Pancreas (tissue), 10 donors: ENCODE measurements at regions not wholly inside any gene's neighbourhood (a gene's known extent, or its start where the extent isn't known, plus 50 kb on each side); places are given as distances from the start of the nearest gene placed in this dataset.

Experiments
- ATAC-seq, 4 donors: fragments of 200-7000 bp; cut with Tn5 transposase; one replicate each; pipeline versions ENCODE4 v1.8.0 to v1.9.1; 2020; ENCODE audit warnings: mild to moderate bottlenecking in 4 of 4, moderate library complexity in 4 of 4
- DNase-seq, 6 donors: peaks; one replicate each; pipeline ENCODE4 v3.0.0-alpha.2; 2020
- FAIRE-seq: peaks from 2 replicates; lab custom pipeline; 2012; peaks lifted over from hg19 to GRCh38; lab: Jason Lieb, UNC
- H3K27ac ChIP-seq, 4 donors: fragments of 200-600 bp; sonication (generic); 1 replicate in 3 of 4; 2 replicates in 1 of 4; pipeline versions ENCODE4 v1.5.0 to v1.8.0; 2020
- H3K27me3 ChIP-seq, 4 donors: fragments of 200-600 bp; one replicate each; pipeline ENCODE4 v1.8.0; 2021
- H3K36me3 ChIP-seq, 3 donors: fragments of 200-600 bp; sonication (generic) in 1 of 3; one replicate each; pipeline versions ENCODE4 v1.5.0 to v1.8.0; 2020 to 2021
- H3K4me1 ChIP-seq, 3 donors: fragments of 200-600 bp; one replicate each; pipeline ENCODE4 v1.8.0; 2021
- H3K4me3 ChIP-seq, 4 donors: fragments of 200-600 bp; sonication (generic) in 2 of 4; one replicate each; pipeline versions ENCODE4 v1.5.0 to v1.8.0; 2020 to 2021
- H3K9me3 ChIP-seq, 4 donors: fragments of 200-600 bp; one replicate each; pipeline ENCODE4 v1.8.0; 2021
- CTCF ChIP-seq, 4 donors: fragments of 200-600 bp; sonication (generic) in 3 of 4; IDR thresholded peaks; one replicate each; pipeline versions ENCODE4 v1.5.0 to v1.8.0; 2021; ENCODE audit warnings: antibody characterized with exemption in 4 of 4
- WGBS, 2 donors: extraction: QIAGEN DNeasy Blood & Tissue Kit; methylation state at CpG; one replicate each; pipeline ENCODE4 v1.1.7; 2013; 5-methylcytosine and 5-hydroxymethylcytosine counted together
- intact Hi-C, 3 donors: fragments of 100-400 bp; cut with DNase I; formaldehyde crosslinking; loops; one replicate each; pipeline versions ENCODE4 v1.11.1 to v1.14.2; 2022
- donor health status: healthy with polysubstance abuse.
- donor health status: DM: no; HTN: no; CAD: no; lungs with moderate emphysema.
- donor health status: DM: no; HTN: no; CAD: no.
- donor health status: control.
- donor health status: control.
- donor health status: Bipolar disorder and iron deficiency.
- donor health status: DM: yes; HTN: yes; CAD: no.
- donor health status: DM: no; HTN: no; CAD: no.
- donor health status: DM: no; HTN: no; CAD: no.
- donor health status: DM: yes; HTN: yes; CAD: no.

- DNase-seq = no peak
- 31 to 35% methylated on average over 5 of the region's 5 CpGs for WGBS, 2 donors
- intact Hi-C loops = loop anchor here in 1 of 3 donors (10.0 kb wide), 1 partner anchor 502 kb away; the partner anchor contains the start of gene SFMBT2
Observed at GRCh38 chr10:6912424-6912823, 332.3 kb upstream of the PRKCQ start.

GRCh38 chr10:6912021-6912420 is 331.9 kb upstream of the PRKCQ start:
- FAIRE-seq (no peak), ATAC-seq (no peak), DNase-seq (no peak)
- Histone ChIP-seq H3K4me3 (no peak overlapping the region), H3K9me3 (no peaks in the 10 kb centered on the region), H3K27me3 (no peaks in the 10 kb centered on the region), H3K4me1 (no peaks in the 10 kb centered on the region), H3K27ac (no peak overlapping the region), H3K36me3 (no peaks in the 10 kb centered on the region)
- no peak for TF ChIP-seq CTCF (IDR thresholded peaks at IDR 0.05)
- intact Hi-C loops = loop anchor here in 1 of 3 donors (10.0 kb wide), 1 partner anchor 503 kb away; the partner anchor contains the start of gene SFMBT2
- WGBS, 2 donors = 75 to 89% methylated on average over 2 of the region's 2 CpGs

More at GRCh38 chr10:6912424-6912823, 332.3 kb upstream of the PRKCQ start:
- no peak for TF ChIP-seq CTCF (IDR thresholded peaks at IDR 0.05)
- FAIRE-seq = no peak
- ATAC-seq = peak in 2 of 4 donors; percentile 11 to 15
- H3K4me3 ChIP-seq = no peak overlapping the region
- H3K4me1 ChIP-seq = no peaks in the 10 kb centered on the region
- H3K36me3 ChIP-seq = no peaks in the 10 kb centered on the region
- H3K9me3 ChIP-seq = no peaks in the 10 kb centered on the region
- H3K27ac ChIP-seq = no peak overlapping the region
- no peaks in the 10 kb centered on the region for H3K27me3 ChIP-seq

GRCh38 chr10:6909905-6910560 is 330.0 kb upstream of the PRKCQ start:
- intact Hi-C loops = loop anchor here in 1 of 3 donors (10.0 kb wide), 1 partner anchor 505 kb away; the partner anchor contains the start of gene SFMBT2

GRCh38 chr10:6907877-6908530 is 327.9 kb upstream of the PRKCQ start:
- intact Hi-C loops = no loop called here
- no peak for FAIRE-seq
- no peaks in the 10 kb centered on the region for H3K4me1 ChIP-seq
- H3K36me3 ChIP-seq = no peaks in the 10 kb centered on the region
- no peak overlapping the region for H3K27ac ChIP-seq
- DNase-seq = no peak
- WGBS, 2 donors = 63 to 73% methylated on average over 4 of the region's 4 CpGs
- no peak overlapping the region for H3K4me3 ChIP-seq
- no peaks in the 10 kb centered on the region for H3K9me3 ChIP-seq
- no peak for TF ChIP-seq CTCF (IDR thresholded peaks at IDR 0.05)
- ATAC-seq = no peak
- H3K27me3 ChIP-seq = no peaks in the 10 kb centered on the region

More at GRCh38 chr10:6909905-6910560, 330.0 kb upstream of the PRKCQ start:
- Histone ChIP-seq H3K9me3 (no peaks in the 10 kb centered on the region), H3K27ac (no peak overlapping the region), H3K4me1 (no peaks in the 10 kb centered on the region), H3K4me3 (no peak overlapping the region), H3K27me3 (no peaks in the 10 kb centered on the region), H3K36me3 (no peaks in the 10 kb centered on the region)
- no peak for TF ChIP-seq CTCF (IDR thresholded peaks at IDR 0.05)
- WGBS, 2 donors = 73 to 85% methylated on average over 6 of the region's 6 CpGs
- DNase-seq (no peak), ATAC-seq (no peak), FAIRE-seq (no peak)

GRCh38 chr10:6894405-6894804 is 314.3 kb upstream of the PRKCQ start:
- ATAC-seq = no peak
- FAIRE-seq = no peak
- intact Hi-C loops = no loop called here
- no peaks in the 10 kb centered on the region for H3K9me3 ChIP-seq
- H3K27me3 ChIP-seq = no peaks in the 10 kb centered on the region
- H3K27ac ChIP-seq = no peak overlapping the region
- WGBS, 2 donors = 77 to 78% methylated on average over 2 of the region's 2 CpGs
- no peak for TF ChIP-seq CTCF (IDR thresholded peaks at IDR 0.05)
- DNase-seq = no peak
- H3K4me3 ChIP-seq = no peak overlapping the region
- H3K4me1 ChIP-seq = peaks cover 0 to under 1% (median 0%) of the 10 kb centered on the region in 3 donors
- H3K36me3 ChIP-seq = no peaks in the 10 kb centered on the region
